Mammary epithelial cell (primary cell): ENCODE measurements at regions not wholly inside any gene's neighbourhood (a gene's known extent, or its start where the extent isn't known, plus 50 kb on each side); places are given as distances from the start of the nearest gene placed in this dataset.

ENCODE experiments used
- EZH2 ChIP-seq: IDR thresholded peaks from 2 replicates; pipeline ENCODE4 v1.6.1; 2012; ENCODE audit warnings: low read length, inconsistent platforms, borderline replicate concordance
- TF ChIP-seq, protein P1 (sequence below), 2 donors: IDR thresholded peaks in 1 of 2; conservative IDR thresholded peaks in 1 of 2; 2 replicates each; pipeline ENCODE4 v1.5.1; 2011 to 2012; ENCODE audit warnings: inconsistent platforms in 2 of 2, low read length in 2 of 2, mild to moderate bottlenecking in 2 of 2, control low read depth in 1 of 2, low read depth in 1 of 2; ENCODE audit not compliant: insufficient read depth in 1 of 2; ENCODE audit errors: extremely low read depth in 1 of 2

DNA sequence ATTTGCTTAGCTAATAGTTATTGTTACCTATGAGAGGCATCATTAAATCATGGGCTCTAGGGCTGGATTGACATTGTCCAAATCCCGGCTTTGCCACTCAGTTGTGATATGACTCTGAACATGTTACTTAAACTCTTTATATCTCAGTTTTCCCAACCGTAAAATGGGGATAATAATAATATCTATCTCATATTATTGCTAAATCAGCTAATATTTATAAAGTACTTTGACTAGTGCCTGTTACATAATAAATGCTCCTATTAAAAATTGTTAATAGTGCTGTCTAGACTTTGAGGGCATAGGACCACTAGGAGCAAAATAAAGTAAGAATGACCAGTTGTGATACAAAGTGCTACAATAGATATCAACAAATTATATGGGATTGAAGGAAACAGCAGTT lies 376.3 kb upstream of the FIGN start:
- TF ChIP-seq, protein P1, sequence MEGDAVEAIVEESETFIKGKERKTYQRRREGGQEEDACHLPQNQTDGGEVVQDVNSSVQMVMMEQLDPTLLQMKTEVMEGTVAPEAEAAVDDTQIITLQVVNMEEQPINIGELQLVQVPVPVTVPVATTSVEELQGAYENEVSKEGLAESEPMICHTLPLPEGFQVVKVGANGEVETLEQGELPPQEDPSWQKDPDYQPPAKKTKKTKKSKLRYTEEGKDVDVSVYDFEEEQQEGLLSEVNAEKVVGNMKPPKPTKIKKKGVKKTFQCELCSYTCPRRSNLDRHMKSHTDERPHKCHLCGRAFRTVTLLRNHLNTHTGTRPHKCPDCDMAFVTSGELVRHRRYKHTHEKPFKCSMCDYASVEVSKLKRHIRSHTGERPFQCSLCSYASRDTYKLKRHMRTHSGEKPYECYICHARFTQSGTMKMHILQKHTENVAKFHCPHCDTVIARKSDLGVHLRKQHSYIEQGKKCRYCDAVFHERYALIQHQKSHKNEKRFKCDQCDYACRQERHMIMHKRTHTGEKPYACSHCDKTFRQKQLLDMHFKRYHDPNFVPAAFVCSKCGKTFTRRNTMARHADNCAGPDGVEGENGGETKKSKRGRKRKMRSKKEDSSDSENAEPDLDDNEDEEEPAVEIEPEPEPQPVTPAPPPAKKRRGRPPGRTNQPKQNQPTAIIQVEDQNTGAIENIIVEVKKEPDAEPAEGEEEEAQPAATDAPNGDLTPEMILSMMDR (conservative IDR thresholded peaks at IDR 0.05 in 1 of 2, IDR thresholded peaks at IDR 0.05 in 1 of 2; ENCODE audit: extremely low read depth in 1 of 2, insufficient read depth in 1 of 2, low read depth in 1 of 2, low read length in 2 of 2) = no peak
- no peak for TF ChIP-seq EZH2
